GM18867 (cell line): ENCODE measurements at regions not wholly inside any gene's neighbourhood (a gene's known extent, or its start where the extent isn't known, plus 50 kb on each side); places are given as distances from the start of the nearest gene placed in this dataset.

ENCODE experiments used
- ATAC-seq: cut with Tn5 transposase; IDR thresholded peaks from one replicate; pipeline ENCODE4 v1.9.1; 2021; ENCODE audit warnings: mild to moderate bottlenecking, moderate library complexity; ENCODE audit not compliant: unreplicated experiment

DNA sequence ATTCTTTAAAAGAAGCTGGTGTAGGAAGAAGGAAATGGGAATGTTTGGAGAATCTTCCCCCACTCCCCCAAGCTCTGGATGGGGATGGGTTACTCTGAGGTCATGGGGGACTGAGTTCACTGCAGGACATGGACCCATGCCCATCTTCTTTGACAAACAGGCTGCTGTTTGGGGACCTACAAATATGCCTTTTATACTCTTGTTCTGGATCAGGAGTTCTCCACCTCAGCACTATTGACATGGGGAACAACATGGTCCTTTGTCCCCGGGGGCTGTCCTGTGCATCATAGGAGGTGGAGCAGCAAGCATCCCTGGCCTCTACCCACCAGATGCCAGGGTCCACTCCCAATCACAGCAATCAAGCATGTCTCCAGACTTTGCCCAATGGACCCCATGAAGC, 365.8 kb upstream of the C1orf174 start:
- ATAC-seq = no peak

- ATAC-seq = peak; percentile 92
Measured at GRCh38 chr1:4267381-4268261, 367.5 kb upstream of the C1orf174 start.

GRCh38 chr1:4268262-4268888, 368.3 kb upstream of the C1orf174 start:
- ATAC-seq = no peak

DNA sequence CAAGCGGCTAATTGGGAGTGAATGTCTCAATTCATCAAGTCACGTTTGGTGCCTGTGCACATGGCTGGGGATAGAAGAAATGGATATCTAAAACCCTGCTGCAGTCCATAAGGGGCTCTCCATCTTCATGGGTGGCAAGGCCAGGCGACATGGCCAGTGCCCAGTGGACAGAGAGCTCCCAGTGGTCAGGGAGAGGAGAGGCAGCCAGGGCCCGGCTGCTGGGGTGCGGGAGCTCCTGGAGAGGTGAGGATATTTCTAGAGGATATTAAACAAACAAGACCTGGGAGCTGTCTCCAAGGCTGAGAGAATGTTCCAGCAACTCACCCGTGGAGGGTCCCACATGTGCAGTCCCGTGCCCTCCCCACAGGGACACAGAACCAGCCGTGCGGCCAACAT, 368.8 kb upstream of the C1orf174 start:
- ATAC-seq = no peak

DNA sequence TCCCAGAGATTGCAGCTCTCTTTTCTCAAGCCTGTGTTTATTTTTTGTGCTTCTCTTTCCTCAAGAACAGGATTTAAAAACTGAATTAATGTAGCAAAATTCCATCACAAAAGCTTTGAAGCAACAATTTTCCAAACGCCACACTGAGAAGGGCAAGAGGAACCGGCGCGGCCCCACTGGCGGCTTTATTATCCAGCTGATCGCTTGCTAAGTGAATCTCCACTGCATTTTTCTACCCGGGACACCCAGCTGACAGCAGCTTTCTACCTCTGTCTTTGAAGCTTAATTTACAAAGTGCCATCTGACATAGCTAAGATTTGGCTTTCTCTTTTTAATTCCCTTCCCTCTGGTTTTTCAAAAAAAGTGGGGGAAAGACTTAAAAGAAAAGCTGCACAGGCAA, 369.3 kb upstream of the C1orf174 start:
- ATAC-seq = no peak

- ATAC-seq = no peak
Measured at GRCh38 chr1:4269952-4270570, 370.0 kb upstream of the C1orf174 start.

- ATAC-seq = no peak
Measured at GRCh38 chr1:4270651-4271337, 370.7 kb upstream of the C1orf174 start.

- no peak for ATAC-seq
Measured at GRCh38 chr1:4271338-4271998, 371.4 kb upstream of the C1orf174 start.

- no peak for ATAC-seq
Measured at GRCh38 chr1:4272568-4272967, 372.5 kb upstream of the C1orf174 start.

GRCh38 chr1:4273243-4273642, 373.2 kb upstream of the C1orf174 start:
- no peak for ATAC-seq

DNA sequence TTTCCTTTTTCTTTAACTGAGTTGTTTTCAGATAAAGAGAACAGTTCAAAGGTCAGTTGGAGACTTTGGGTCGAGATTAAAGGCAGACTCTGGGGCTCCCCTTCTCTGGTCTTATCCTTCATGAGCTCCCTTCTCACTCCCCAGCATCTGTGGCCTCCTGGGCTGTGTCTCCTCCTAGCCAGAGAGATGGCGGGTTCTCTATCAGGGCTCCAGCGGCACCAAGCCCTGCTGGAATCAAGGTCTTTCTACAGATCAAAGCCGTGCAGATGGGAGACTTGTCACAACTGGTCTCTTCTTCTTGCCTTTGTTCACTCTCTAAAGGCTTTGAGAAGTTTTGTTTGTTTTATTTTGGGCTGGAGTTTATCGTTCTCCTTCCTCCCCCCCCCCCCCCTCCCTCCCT, 373.7 kb upstream of the C1orf174 start:
- no peak for ATAC-seq

DNA sequence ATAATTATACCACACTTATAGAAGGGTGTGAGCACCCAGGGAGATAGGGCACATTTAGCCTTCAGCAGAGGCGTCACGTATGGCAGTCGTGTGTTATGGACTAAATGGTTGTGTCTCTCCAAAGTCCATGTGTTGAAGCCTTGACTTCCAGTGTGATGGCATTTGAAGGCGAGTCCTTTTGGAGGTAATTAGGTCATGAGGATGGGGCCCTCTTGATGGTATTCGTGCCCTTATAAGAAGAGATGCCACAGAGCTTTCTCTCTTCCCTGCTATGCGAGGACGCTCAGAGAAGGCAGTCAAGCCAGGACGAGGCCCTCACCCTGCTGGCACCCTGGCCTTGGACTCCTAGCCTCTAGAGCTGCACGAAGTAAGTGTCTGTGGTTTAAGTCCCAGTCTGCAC, 375.0 kb upstream of the C1orf174 start:
- no peak for ATAC-seq

DNA sequence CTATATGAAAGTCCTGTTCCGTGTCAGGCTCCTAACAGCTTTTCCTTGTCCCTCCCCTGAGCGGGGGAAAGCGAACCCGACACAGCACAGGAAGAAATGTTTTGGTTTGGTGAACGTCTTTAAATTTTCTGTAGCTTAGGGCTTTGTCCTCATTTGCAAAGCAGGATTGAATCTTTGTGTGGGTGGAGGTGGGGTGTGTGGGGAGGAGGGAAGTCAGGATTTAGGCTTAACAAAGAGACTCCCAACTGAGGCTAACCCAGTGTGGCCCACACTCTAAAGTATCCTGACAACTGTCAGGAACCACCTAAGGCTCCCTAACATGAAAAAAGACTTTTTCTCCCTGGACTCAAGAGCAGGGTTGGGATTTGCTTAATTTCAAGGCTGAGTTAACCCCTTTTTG, 376.2 kb upstream of the C1orf174 start:
- ATAC-seq = no peak

DNA sequence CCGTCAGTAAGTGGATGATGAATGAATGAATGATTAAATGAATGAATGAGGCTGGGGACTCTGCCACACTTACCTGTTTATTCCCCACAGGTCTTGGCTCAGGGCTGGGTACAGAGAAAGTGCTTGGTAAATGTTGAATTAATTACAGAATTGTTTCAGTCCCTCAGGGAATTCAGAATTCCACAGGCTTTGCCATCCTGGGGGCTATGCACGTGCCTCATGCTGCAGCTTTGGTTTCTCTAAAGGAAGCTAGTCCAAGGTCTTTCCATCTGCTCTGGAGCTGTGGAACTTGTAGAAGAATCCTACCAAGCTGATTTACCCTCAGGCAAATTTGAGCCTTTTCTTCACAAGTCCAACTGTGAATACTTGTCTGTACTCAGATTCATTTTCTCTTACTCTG, 376.8 kb upstream of the AJAP1 start:
- ATAC-seq = no peak

DNA sequence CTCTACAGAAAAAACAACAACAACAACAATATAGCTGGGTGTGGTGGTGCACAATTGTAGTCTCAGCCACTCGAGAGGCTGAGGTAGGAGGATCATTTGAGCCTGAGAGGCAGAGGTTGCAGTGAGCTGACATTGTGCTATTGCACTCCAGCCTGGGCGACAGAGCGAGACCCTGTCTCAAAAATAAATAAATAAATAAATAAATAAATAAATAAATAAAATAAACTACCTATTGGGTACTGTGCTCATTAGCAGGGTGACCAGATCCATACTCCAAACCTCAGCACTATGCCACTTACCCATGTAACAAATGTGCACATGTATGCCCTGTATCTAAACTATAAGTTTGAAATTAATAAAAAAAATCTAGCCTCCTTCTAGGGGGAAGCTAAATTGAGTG, 369.4 kb upstream of the AJAP1 start:
- no peak for ATAC-seq

- ATAC-seq = no peak
Measured at GRCh38 chr1:4292861-4293260, 361.5 kb upstream of the AJAP1 start.

DNA sequence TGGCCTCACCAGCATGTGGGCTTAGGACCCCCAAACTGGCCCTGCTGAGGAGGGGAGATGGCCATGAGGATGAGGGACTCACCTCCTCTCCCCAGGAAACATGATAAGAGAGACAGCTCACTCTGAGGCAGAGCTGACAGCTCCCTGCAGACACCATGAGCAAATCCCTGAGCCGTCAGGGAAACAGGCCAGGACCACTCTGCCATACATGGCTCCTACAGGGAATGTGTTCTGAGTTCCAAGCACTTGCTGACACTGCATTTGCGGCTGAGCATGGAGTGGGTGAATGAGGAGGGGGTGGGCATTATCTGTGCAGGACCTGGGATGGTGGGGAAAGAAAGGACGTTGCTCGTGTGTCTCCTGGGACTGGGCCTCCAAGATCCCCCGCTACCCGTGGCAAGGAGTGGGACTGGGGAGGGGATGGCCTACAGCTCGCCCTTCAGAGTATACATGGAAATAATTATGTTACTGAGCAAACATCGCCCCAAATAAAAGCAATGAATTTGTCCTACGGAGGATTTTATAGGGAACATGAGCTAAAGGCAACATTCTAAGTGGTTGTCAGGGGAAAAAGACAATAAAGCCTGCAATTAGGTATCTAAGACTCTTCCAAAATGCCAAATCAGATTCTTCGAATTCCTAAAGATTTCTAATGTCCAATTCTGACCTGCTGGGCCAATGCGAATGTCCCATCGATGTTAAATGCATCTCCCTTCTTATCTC, 355.9 kb upstream of the AJAP1 start:
- ATAC-seq = no peak

DNA sequence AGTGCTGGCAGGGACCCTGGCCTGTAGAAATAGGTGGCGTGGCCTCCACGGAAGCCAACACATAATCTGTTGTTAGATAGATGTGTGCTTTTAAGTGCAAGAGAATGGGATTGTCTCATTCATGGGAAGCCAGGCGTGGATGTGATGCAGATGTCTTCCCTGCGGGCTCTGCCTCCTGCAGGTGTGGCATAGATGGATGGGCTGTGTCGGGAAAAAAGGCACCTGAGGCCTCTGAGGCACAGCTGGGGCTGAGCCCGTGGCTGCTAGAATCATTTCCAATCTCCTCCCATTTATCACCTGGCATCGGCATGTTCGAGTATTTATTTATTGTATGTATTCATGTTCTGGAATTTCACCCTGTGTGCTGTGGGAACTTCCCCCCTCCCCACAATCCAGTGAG, 353.4 kb upstream of the AJAP1 start:
- ATAC-seq = no peak

DNA sequence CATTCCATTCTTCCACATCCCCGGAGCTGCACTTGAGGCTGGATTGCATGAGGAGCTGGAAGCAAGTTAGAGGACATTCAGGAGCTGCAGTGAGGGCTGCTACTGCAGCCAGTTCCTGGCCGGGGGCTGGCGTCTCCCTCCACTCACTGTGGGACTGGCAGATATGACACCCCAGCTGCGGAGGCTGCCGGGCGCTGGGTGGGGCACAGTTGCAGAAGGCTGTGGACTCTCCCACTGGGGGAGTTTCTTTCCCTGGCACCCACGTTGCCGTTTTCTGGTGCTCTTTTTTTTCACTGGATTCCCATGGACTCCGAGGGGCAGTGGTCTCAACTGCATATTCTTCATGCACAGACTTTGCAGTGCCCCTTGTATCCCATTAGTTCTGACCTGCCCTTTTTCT, 351.1 kb upstream of the AJAP1 start:
- no peak for ATAC-seq

DNA sequence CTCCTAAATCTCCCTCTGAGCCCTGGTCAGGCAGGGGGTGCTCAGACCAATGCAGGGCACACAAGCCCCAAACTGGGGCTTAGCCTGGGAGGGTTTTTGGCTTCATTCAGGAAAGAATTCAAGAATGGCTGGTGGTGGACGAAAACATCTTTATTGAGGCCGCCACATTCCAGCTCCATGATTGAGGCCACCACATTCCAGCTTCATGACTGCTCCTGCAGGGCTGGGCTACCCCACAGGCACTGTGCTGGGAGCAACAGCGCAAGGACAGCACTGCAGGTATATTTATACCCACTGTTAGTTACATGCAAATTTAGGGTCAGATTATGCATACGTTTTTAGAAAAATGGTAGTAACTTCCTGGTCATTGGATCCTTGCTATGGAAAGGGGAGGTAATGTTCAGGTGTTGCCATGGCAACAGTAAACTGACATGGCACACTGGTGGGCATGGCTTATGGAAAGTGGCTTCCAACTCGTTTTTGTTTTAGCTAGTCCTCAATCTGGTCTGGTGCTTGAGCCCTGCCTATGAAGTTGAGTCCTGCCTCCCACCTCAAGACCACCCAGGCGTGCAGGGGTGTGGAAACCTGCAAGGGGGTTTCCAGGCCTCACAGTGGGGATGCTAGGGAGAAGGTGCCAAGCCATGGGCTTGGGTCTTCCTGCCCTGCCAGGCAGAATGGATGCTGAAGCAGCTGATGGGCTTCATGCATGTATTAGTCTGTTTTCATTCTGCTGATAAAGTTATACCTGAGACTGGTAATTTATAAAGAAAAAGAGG, 348.7 kb upstream of the AJAP1 start:
- no peak for ATAC-seq
